GM19463 (cell line): ENCODE measurements at regions not wholly inside any gene's neighbourhood (a gene's known extent, or its start where the extent isn't known, plus 50 kb on each side); places are given as distances from the start of the nearest gene placed in this dataset.
"Not testable (repeated sequence)": the region's sequence is repeated elsewhere in the genome, so short reads cannot be mapped to it uniquely, and the experiment has no call there.

ENCODE experiments used
- ATAC-seq: cut with Tn5 transposase; IDR thresholded peaks from one replicate; pipeline ENCODE4 v1.9.1; 2021; ENCODE audit warnings: mild to moderate bottlenecking, moderate library complexity; ENCODE audit not compliant: unreplicated experiment

- no peak for ATAC-seq
Observed at GRCh38 chr6:167227984-167228383, 63.1 kb upstream of the UNC93A start.

GRCh38 chr6:167229586-167229985 lies 61.5 kb upstream of the UNC93A start:
- ATAC-seq = no peak

- no peak for ATAC-seq
Observed at GRCh38 chr6:167230288-167230687, 60.8 kb upstream of the UNC93A start.

- ATAC-seq = no peak
Observed at GRCh38 chr6:167232356-167232755, 58.8 kb upstream of the UNC93A start.

- no peak for ATAC-seq
Observed at GRCh38 chr6:167233490-167233889, 57.6 kb upstream of the UNC93A start.

GRCh38 chr6:167234576-167234975 lies 56.5 kb upstream of the UNC93A start:
- ATAC-seq = not testable (repeated sequence)

- ATAC-seq = no peak
Observed at GRCh38 chr6:167235005-167235404, 56.1 kb upstream of the UNC93A start.

- no peak for ATAC-seq
Observed at GRCh38 chr6:167235421-167236238, 55.5 kb upstream of the UNC93A start.

- no peak for ATAC-seq
Observed at GRCh38 chr6:167236239-167236571, 54.9 kb upstream of the UNC93A start.

- no peak for ATAC-seq
Observed at GRCh38 chr6:167237438-167238145, 53.5 kb upstream of the UNC93A start.

- no peak for ATAC-seq
Observed at GRCh38 chr6:167238146-167238693, 52.9 kb upstream of the UNC93A start.

GRCh38 chr6:167238694-167239467 lies 52.2 kb upstream of the UNC93A start:
- no peak for ATAC-seq

- not testable (repeated sequence) for ATAC-seq
Observed at GRCh38 chr6:167239470-167239869, 51.6 kb upstream of the UNC93A start.

- ATAC-seq = no peak
Observed at GRCh38 chr6:167240034-167240541, 51.0 kb upstream of the UNC93A start.
